HG03378 (cell line): ENCODE measurements at regions not wholly inside any gene's neighbourhood (a gene's known extent, or its start where the extent isn't known, plus 50 kb on each side); places are given as distances from the start of the nearest gene placed in this dataset.
A peak's percentile ranks its signal among the peaks of the same experiment; 100 is the strongest.
"Not testable (repeated sequence)": the region's sequence is repeated elsewhere in the genome, so short reads cannot be mapped to it uniquely, and the experiment has no call there.

ENCODE experiments used
- ATAC-seq: cut with Tn5 transposase; IDR thresholded peaks from one replicate; pipeline ENCODE4 v1.9.1; 2021; ENCODE audit warnings: mild to moderate bottlenecking, moderate library complexity; ENCODE audit not compliant: unreplicated experiment

- no peak for ATAC-seq
Measured at GRCh38 chrX:130550351-130550750, 148.6 kb downstream of the RBMX2 start.

GRCh38 chrX:130552444-130553073 lies 150.8 kb downstream of the RBMX2 start:
- peak; percentile 67 for ATAC-seq

GRCh38 chrX:130555341-130555740 lies 153.6 kb downstream of the RBMX2 start:
- no peak for ATAC-seq

- ATAC-seq, result no peak
Measured at GRCh38 chrX:130555757-130556156, 154.0 kb downstream of the RBMX2 start.

- ATAC-seq, result no peak
Measured at GRCh38 chrX:130556951-130557350, 155.2 kb downstream of the RBMX2 start.

- no peak for ATAC-seq
Measured at GRCh38 chrX:130560544-130560943, 158.8 kb downstream of the RBMX2 start.

GRCh38 chrX:130561930-130562329 lies 160.1 kb downstream of the RBMX2 start:
- ATAC-seq, result no peak

GRCh38 chrX:130563476-130563875 lies 161.7 kb downstream of the RBMX2 start:
- ATAC-seq, result no peak

- ATAC-seq, result no peak
Measured at GRCh38 chrX:130566028-130566683, 164.4 kb downstream of the RBMX2 start.

- not testable (repeated sequence) for ATAC-seq
Measured at GRCh38 chrX:130573030-130573429, 171.2 kb downstream of the RBMX2 start.
